ENCODE measurements at regions not wholly inside any gene's neighbourhood (a gene's known extent, or its start where the extent isn't known, plus 50 kb on each side); places are given as distances from the start of the nearest gene placed in this dataset.
A peak's percentile ranks its signal among the peaks of the same experiment; 100 is the strongest.
"Not testable (repeated sequence)": the region's sequence is repeated elsewhere in the genome, so short reads cannot be mapped to it uniquely, and the experiment has no call there.

DNA sequence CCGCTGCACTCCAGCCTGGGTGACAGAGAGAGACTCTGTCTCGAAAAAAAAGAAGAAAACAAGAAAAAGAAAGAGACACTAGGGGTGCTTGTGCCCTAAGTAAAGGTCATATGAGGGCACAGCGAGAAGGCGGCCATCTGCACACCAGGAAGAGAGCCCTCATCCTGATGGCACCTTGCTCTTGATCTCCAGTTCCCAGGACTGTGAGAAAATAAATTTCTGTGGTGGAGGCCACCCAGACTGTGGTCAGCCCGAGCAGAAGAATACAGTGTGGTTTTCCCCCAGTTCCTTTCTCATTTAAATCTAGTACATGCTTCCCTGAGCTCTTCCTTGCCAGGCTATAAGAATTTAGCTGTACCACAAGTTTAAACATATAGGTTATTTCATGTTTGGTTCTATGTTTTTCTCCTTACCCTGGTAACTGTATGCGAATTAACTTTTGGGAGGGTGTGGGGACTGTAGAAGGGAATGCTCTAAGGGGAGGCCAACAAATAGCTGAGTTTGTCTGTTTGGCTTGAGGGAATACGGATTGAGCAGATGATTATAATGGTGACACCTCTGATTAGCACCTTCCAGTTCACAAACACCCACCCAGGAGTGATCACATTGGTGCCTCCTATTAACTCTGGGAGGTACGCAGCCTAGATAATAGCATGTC is 119.6 kb upstream of the ERRFI1 start:
- DNase-seq (ENCODE audit: low spot score): no peak

DNA sequence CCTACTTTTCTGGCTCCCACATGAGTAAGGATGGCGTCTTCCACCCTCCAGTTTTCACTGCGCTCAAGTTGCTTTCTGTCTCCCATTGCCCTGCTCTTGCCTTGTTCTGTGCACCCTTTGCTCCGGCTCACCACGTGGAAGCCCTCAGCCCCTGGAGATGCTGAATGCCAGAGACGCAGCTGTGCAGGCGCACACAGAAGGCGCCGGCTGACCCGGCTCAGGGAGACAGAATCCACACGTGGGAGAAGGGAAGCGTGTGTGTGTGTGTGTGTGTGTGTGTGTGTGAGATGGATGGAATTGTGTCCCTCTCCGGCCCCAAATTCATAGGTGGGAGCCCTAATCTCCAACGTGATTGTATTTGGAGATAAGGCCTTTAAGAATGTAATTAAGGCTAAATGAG is 118.2 kb upstream of the ERRFI1 start:
- no peak for DNase-seq (ENCODE audit: low spot score)

DNA sequence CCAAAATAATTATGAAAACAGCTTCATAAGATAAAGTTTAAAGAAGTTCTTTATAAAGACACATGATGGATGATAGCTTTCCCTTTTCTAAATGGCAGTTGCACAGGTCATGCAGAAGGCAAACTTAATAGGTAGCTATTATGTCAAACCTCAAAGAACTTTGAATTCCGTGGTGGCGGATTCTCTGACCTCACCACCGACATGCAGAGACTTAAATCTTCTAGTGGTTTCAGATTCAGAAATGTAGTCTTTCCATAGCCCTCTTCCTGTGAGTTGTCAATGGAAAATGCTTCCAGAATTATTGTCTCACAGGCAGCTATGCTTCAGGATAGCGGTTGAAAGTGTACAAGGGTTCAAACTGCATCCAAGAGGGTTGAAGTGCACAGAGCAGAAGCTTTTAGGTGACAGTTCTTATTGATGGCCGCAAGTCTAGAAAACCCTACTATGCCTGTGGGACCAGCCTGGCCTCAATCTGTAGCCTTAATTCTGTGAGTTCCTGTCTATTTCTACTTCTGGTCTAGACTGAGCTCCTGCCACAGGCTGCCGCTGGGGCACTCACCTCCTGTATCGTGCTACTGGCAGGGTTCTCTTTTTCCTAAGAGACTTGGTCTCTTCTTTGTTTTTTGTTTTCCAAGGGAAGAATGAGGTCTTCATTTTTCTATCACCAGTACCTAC is 117.0 kb upstream of the ERRFI1 start:
- peak; percentile 61 for DNase-seq (ENCODE audit: low spot score)

DNA sequence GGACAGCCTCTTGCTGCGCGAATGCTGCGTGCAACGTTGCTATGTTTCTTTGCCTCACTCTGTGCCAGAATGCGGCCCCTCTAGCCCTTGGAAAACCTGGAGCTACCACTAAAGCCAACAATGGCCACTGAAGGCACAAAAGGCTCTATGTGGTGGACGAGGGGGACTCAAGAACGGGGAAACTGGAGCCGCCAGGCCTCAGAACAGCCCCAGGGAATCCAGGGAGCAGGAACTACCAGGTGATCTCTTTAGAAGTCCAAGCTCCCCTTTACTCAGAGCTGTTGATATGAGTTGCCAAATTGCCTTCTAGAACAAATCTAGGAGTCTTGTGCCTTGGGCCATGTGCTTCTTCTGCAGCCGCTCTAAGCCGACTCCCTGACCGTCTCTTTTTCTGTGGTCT is 113.8 kb upstream of the ERRFI1 start:
- DNase-seq (ENCODE audit: low spot score): no peak

DNA sequence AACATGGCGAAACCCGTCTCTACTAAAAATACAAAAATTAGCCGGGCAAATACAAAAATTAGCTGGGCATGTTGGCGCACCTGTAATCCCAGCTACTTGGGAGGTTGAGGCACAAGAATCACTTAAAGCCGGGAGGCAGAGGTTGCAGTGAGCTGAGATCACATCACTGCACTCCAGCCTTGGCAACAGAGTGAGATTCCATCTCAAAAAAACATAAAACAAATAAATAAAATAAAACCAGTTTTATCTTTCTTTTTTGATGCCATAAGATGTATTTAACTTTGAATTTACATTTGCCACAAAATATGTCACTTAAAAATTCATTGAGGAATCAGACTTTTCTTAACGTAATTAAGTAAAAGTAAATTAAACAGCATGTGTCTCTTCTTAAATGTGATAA is 113.3 kb upstream of the ERRFI1 start:
- no peak for DNase-seq (ENCODE audit: low spot score)

DNA sequence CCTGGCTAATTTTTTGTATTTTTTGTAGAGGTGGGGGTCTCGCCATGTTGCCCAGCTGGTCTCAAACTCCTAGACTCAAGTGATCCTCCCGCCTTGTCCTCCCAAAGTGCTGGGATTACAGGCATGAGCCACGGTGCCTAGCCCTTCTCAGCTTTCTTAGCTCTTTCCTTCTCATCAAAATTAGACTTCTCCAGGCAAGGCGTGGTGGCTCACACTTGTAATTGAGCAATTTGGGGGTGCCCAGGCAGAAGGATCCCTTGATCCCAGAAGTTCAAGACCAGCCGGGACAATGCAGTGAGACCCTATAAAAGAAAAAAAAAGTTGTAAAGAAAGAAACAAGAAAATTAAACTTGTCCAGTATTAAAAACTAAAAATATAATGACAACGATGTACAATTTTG is 112.6 kb upstream of the ERRFI1 start:
- DNase-seq (ENCODE audit: low spot score): no peak

DNA sequence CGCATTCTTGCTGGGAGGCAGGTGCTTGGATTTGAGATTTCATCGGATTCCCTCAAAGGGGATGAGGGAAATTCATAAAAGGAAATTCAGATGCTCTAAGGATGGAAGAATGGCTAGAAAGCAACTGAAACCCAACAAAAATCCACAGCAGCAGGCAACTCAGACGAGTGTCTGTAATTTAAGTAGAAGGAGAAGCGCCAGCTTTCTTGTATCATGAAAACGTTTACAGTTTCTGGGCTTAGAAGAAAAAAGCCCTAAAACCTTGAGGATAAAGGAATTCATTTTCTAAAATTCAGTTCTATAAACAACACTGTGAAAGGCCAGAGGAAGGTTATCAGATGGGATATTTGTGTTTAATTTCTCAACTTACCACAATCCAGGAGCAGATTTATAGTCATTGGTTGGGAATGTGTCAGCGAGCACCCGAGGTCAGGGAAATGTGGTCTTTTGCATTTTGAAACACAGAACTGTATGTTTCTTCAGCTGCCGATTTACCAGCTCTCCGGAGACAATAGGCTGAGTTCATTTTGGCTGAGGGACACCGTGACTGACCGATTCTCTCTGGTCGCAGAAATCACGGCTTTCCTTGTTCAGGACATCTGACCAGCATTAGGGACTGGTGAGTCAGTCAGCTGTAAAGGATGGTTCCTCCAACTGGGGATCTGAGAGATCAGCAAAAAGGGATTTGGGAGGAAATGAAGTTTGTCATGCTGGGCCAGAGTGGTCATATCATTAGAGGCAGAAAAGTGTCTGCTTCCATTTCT is 111.6 kb upstream of the ERRFI1 start:
- peak; percentile 82 for DNase-seq (ENCODE audit: low spot score)

DNA sequence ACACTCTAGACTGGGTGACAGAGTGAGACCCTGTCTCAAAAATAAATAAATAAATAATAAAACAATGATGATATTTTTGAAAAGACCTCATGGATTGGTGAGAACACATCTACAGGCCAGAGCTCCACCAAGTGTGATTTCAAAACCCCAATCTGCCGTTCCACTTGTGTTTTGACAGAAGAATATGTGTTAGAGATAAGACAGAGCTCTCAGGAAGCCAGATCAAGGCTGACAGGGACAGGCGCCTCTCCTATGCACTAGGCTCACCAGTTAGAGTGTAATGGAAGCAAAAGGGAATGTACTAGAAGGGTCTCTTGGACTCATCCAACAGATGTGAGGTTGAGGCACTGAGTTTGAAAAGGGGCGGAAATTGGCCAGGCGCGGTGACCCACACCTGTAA is 110.7 kb upstream of the ERRFI1 start:
- DNase-seq (ENCODE audit: low spot score): peak; percentile 36

DNA sequence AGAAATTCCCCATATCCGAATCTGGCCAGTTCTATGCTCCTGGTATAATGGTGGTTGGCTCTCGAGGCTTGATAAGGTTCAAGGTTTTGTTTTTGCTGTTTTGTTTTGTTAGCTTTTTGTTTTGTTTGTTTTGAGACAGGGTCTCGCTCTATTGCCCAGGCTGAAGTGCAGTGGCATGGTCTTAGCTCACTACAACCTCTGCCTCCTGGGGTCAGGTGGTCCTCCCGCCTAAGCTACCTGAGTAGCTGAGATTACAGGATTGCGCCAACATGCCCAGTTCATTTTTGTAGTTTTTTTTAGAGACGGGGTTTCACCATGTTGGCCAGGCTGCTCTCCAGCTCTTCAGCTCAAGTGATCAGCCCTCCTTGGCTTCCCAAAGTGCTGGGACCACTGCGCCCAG is 109.1 kb upstream of the ERRFI1 start:
- DNase-seq (ENCODE audit: low spot score): no peak

DNA sequence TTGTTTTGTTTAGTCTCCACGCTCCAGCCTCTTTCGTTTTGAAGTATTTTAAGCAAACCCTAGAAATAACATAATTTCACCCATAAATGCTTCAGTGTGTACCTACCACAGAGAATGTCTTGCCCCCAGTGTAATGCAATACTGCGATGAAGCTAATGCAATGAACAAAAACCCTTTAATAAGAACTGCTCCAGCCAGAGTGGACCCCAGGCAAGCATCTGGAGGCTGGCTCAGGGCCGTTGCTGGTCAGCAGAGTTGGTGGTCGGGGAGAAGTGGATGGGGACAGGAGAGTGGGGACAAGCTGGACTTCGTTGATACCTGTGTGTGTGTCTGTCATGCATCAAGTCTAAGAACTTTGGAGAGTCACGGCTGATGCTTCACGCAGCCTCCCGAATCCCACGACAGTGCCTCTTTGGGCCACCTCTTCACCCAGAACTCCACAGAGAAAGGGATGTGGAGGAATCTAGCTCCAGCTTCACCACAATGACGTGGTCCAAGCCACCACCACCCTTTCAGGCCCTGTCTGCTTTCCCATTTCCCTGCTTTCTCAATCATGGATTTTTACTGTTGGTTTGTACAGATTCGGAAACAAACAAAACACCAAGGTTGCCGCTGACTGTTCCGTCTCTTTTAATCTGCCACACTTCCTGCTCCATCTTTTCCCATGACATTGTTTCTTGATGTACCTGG is 108.6 kb upstream of the ERRFI1 start:
- DNase-seq (ENCODE audit: low spot score): no peak

DNA sequence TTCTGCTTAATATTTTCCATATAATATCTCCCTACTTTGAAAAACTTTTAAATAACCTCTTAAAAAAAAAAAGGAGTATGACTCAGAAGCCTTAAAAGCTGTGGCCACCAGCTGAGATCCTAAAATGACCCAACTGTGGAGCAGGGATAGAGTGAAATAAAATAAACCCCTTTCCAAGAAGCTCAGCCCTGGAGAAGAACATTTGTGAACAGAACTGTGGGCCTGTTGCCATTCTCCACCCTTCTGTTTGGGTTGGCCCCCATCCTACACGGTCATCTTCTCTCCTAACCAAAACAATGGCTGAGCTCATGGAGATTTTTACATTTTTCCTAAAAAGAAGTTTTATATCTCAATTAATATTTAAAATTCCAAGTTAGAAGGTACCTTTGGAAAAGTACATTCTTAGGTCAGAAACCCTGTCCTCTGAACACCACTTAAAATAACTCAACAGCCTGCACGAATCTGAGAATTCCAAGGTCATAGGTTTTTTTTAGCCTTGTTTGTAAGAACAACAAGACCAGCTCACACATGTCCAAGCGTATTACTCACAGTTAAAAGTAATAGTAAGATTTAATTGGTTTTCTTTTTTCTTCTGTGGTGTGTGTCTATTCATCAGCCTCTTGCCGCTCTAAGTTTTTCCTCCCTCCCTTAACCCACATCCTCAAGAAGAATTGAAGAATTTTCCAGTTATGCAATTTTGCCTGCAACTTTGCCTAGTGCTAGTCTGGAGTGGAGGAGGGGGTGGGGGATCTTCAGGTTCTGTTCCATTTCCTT is 107.7 kb upstream of the ERRFI1 start:
- peak; percentile 54 for DNase-seq (ENCODE audit: low spot score)

DNA sequence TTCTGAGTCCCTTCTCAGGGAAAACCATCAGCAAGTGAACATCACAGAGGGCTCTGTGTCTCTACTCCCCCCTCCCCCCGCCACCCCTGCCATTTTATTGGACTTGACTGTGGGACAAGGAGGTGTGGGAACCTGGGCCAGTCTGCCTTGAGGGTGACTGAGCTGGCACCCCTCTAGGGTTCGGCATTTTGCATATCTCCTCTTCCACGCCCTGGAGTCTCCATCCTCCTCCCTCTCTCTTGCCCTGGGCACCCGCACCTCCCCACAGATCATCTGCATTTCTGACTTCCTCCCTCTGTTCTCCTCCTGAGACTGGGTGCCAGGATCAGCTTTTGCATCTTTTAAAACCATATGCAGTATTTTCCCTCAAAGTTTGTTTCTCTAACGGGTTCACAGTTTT is 107.1 kb upstream of the ERRFI1 start:
- no peak for DNase-seq (ENCODE audit: low spot score)

DNA sequence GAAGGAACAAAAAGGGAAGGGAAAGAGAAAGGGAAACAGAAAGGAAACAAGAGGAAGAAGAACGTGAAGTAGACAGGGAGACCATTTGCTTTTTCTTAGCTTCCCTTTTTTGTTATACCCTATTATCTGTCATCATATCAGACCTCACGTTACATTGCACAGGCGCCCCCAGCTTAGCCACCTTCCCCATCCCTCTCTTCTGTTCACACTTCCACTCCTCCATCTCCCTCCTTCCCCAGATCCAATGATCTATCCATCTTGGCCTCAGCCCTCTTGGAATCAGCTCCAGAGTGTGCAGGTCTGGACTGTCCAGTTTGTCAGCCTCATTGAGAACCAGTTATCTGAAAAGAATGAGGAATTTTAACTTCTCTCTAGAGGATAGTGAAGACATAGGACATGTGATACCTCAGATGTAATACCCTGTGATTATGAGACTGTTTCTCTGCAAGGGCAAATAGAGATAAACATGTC is 101.1 kb upstream of the ERRFI1 start:
- DNase-seq (ENCODE audit: low spot score): peak; percentile 64

DNA sequence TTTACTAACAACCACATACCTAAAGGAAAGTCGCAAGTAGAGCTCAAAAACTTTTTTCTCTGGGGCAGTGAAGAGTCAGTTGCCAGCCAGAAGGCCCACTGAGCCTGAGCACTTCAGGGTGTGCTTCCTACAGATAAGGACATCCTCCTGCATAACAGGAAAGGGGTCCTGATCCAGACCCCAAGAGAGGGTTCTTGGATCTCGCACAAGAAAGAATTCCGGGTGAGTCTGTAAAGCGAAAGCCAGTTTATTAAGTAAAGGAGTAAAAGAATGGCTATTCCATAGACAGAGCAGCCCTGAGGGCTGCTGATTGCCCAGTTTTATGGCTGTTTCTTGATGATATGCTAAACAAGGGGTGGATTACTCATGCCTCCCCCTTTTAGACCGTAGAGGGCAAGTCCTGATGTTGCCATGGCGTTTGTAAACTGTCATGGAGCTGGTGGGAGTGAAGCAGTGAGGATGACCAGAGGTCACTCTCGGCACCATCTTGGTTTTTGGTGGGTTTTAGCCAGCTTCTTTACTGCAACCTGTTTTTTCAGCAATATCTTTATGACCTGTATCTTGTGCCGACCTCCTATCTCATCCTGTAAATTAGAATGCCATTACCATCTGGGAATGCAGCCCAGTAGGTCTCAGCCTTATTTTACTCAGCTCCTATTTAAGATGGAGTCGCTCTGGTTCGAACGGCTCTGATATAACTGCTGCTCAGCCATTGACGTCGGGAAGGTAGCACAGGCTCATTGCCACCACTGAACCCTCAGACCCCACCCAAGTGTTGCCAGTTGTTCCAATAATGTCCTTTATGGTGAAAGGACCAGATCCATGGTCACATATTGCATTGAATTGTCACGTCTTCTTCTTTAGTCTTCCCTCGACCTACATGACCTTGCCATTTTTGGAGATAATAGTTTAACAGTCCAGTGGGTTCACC is 96.6 kb upstream of the ERRFI1 start:
- DNase-seq (ENCODE audit: low spot score): no peak

DNA sequence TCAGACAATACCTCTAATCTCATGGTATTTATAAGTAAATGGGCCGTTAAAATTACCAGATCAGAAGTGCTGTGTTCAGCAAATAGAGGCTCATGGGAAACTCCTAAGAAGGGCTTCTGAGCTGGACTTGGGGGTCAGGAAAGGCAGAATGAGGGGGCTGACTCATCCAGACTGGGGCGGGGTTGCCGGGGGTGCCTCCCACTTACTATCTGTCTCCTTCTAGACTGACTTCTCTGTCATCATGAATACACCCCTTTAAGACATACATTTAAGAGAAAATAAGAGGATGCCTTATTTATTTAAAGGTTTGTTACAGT is 96.0 kb upstream of the ERRFI1 start:
- no peak for DNase-seq (ENCODE audit: low spot score)

DNA sequence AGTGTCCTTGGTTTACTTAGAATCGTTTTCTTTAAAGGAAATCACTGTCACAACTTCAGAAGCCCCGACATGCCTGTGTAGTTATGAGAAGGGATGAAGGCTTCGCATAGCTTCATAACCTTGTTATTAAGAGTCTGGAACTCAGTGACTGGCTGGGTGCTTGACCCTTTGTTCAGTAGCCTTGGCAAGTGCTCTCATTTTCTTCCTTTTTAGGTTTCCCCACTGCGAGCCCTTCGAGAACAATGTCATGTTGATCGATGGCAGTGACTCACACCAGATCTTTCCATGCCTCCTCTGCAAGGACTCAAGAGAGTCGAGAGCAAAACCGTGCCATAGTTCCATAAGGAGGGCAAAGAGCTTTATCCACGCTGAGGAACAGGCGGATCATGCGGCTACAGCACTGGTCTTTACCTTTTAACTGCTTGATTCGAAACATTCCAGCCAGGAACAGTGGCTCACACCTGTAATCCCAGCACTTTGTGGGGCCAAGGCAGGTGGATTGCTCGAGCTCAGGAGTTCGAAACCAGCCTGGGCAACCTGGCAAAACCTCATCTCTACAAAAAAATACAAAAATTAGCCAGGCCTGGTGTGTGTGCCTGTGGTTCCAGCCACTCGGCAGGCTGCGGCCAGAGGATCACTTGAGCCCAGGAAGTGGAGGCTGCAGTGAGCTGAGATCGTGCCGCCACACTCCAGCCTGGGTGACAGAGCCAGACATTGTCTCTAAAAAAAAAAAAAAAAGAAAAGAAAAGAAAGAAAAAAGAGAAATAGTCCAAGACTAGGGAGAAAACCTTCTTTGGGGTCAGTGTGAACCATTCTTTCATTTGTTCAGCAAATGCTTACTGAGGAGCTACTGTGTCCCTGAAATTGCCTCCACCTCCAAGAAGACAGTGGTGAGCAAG is 95.4 kb upstream of the ERRFI1 start:
- DNase-seq (ENCODE audit: low spot score): peak; percentile 83

DNA sequence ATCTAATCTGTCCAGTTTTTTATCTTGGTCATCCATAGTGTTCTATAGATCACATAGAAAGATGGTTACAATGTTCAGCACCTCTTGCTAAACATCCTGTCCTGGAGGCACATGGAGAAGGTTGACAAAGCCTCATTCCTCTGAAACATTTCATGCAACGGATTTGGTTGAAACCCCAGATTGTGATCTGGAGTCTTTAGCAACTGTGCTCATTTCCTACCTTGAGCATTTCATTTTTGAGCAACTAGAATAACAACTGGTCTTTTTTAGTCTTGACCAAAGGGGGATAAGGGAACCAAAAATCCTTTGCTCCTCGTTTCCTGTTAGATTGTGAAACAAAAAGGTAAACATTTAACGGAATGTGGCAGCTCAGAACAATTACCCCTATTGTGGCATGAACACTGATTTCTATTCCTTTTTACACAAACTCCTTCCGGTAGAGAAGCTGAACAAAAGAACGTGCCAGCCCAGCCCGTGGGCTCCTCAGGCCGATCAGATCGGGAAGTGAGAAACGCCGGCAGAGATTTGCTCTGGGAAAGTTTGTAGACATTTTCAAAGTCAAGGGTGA is 94.7 kb upstream of the ERRFI1 start:
- DNase-seq (ENCODE audit: low spot score): no peak

DNA sequence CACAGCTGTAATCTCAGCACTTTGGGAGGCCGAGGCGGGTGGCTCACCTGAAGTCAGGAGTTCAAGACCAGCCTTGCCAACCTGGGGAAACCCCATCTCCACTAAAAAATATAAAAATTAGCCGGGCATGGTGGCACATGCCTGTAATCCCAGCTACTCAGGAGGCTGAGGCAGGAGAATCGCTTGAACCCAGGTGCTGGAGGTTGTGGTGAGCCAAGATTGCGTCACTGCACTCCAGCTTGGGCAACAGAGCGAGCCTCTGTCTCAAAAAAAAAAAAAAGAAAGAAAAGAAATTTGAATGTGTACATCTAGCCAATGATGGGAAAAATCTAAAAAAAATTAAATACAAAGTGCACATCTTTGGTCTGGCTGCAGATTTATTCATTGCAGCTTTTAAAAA is 92.6 kb upstream of the ERRFI1 start:
- not testable (repeated sequence) for DNase-seq (ENCODE audit: low spot score)

DNA sequence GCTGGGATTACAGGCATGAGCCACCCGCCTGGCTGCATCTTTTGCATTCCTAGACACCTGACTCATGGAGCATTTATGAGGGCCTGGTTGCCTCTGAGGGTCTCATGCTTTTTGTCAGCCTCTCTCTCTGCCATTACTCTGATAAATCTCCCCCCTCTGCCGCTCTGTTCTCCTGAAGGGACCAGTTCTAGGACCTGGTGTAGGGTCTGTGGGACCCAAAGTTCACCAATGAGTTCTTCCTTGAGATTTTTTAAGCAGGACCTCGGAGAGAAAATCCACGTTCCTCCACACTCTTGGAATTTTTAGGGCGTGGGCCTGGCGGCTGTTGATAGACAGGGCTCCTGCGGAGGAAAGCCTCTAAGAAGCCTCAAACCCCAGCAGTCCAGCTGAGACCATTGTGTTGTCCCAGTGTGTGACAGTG is 91.9 kb upstream of the ERRFI1 start:
- no peak for DNase-seq (ENCODE audit: low spot score)
